ENCODE measurements at regions not wholly inside any gene's neighbourhood (a gene's known extent, or its start where the extent isn't known, plus 50 kb on each side); places are given as distances from the start of the nearest gene placed in this dataset.

DNA sequence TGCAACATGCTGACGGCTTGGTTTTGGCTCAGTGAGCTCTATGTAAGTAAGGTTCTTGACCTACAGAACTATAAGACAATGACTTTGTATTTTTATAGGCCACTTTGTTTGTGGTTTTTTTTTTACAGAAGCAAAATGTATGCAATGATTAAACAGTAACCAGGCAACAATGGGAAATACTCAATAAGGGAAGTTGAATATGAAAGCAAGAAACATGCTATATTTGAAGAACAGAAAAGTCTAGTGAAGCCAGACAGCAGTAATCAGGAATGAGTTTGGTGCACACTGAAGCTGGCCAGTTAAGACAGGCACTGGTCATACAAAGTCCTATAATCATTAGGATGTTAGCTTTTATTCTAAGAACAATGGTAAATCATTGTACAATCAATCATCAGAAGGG lies 1926.8 kb downstream of the NCAM2 start:
- TF ChIP-seq EZH2 (IDR thresholded peaks at IDR 0.05; ENCODE audit: low read depth, low read length, severe bottlenecking): no peak
- TF ChIP-seq SIN3A (conservative IDR thresholded peaks at IDR 0.05 in 1 of 2, IDR thresholded peaks at IDR 0.05 in 1 of 2; ENCODE audit: low read depth in 1 of 2, low read length in 2 of 2): no peak
- no peak for TF ChIP-seq JUN (IDR thresholded peaks at IDR 0.05; ENCODE audit: low read depth, low read length)
- TF ChIP-seq CHD2 (IDR thresholded peaks at IDR 0.05; ENCODE audit: low read length): no peak

All from H1 (cell line).